Activated CD4-positive, alpha-beta memory T cell treated with anti-CD3 and anti-CD28 coated beads, Interleukin-2, amount 10 ng/mL, durations not matched to agents 7 days and 5 days (primary cell): ENCODE measurements at regions not wholly inside any gene's neighbourhood (a gene's known extent, or its start where the extent isn't known, plus 50 kb on each side); places are given as distances from the start of the nearest gene placed in this dataset.

Experiments
- CTCF ChIA-PET: fragments of 350-600 bp; sonication (Branson Sonifier 250); formaldehyde crosslinking; loops from one replicate; lab custom pipeline; 2021; ENCODE audit warnings: antibody characterized with exemption, inconsistent platforms; lab: Charles Lee
- POLR2A ChIA-PET: fragments of 350-600 bp; sonication (Branson Sonifier 250); formaldehyde crosslinking; loops from one replicate; lab custom pipeline; 2021; ENCODE audit warnings: antibody characterized with exemption; lab: Charles Lee
- DNase-seq: peaks from one replicate; pipeline ENCODE4 v3.0.0-alpha.2; 2020
- H3K27ac Mint-ChIP-seq: one replicate; pipeline ENCODE4 v1.8.0; 2021; ENCODE audit warnings: mild to moderate bottlenecking, mixed read lengths
- H3K27me3 Mint-ChIP-seq: one replicate; pipeline ENCODE4 v1.8.0; 2021; ENCODE audit warnings: mixed read lengths
- H3K36me3 Mint-ChIP-seq: one replicate; pipeline ENCODE4 v1.8.0; 2021; ENCODE audit warnings: low read depth, mixed read lengths
- H3K4me1 Mint-ChIP-seq: one replicate; pipeline ENCODE4 v1.8.0; 2021; ENCODE audit warnings: mixed read lengths
- H3K4me3 Mint-ChIP-seq: one replicate; pipeline ENCODE4 v1.8.0; 2021; ENCODE audit warnings: mild to moderate bottlenecking, mixed read lengths
- H3K9me3 Mint-ChIP-seq: one replicate; pipeline ENCODE4 v1.8.0; 2021; ENCODE audit warnings: mixed read lengths

DNA sequence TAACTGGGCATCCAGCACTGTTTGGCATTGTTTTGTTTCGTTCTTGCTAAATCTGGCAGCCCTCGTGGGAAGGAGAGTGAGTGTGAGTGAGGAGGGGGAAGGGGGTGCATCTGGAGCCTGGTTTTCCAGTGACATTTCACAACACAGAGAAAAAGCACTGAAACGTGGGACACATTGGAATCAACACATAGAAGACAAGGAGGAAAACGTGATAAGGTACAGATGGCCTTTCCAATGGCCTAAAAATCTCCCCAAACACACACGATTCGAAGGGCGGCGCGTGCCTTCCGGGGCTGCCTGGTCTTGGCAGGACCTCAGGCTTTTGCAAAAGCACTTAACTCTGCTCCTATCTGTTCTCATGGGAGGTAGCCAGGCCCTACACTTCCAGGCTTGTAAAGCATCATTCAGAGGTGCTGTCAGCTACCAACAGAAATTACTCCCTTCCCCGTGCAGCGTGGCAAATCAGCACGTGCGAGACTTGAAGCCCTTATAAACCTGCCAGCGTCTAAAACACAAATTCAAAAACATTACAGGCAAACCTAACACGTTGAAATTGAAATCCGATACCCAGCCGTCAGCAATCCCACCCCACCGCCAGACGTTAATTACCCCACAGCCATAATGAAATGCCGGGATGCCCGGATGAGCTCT lies 129.4 kb downstream of the OLFM1 start:
- CTCF ChIA-PET = no interaction called here
- POLR2A ChIA-PET = no interaction called here
- H3K4me3 Mint-ChIP-seq = no peak overlapping the region
- H3K27me3 Mint-ChIP-seq = no peaks in the 10 kb centered on the region
- no peaks in the 10 kb centered on the region for H3K36me3 Mint-ChIP-seq
- DNase-seq = no peak
- no peak overlapping the region for H3K27ac Mint-ChIP-seq
- no peaks in the 10 kb centered on the region for H3K9me3 Mint-ChIP-seq
- no peaks in the 10 kb centered on the region for H3K4me1 Mint-ChIP-seq

DNA sequence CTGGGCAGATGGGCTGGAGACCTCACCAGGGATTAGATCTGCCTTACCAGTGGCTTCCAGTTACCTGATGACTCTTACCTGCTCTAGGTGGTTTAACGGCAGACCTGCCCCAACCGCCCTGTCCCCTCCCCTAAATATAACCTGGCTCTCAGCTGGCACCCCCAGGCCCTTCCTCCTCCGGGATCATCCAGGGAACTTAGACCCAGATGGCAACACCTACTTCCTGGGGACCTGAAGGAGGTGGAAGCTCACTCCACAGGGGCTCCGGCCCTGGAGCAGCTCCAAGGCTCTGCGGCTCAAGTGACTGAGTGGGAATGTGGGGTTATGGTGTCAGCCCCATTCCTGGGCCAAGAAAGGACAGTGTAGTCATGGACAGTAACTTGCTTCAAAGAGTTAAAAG lies 130.4 kb downstream of the OLFM1 start:
- Mint-ChIP-seq H3K4me1 (no peaks in the 10 kb centered on the region), H3K27me3 (no peaks in the 10 kb centered on the region), H3K9me3 (no peaks in the 10 kb centered on the region), H3K36me3 (no peaks in the 10 kb centered on the region), H3K27ac (no peak overlapping the region), H3K4me3 (no peak overlapping the region)
- CTCF ChIA-PET = no interaction called here
- POLR2A ChIA-PET = no interaction called here
- no peak for DNase-seq

DNA sequence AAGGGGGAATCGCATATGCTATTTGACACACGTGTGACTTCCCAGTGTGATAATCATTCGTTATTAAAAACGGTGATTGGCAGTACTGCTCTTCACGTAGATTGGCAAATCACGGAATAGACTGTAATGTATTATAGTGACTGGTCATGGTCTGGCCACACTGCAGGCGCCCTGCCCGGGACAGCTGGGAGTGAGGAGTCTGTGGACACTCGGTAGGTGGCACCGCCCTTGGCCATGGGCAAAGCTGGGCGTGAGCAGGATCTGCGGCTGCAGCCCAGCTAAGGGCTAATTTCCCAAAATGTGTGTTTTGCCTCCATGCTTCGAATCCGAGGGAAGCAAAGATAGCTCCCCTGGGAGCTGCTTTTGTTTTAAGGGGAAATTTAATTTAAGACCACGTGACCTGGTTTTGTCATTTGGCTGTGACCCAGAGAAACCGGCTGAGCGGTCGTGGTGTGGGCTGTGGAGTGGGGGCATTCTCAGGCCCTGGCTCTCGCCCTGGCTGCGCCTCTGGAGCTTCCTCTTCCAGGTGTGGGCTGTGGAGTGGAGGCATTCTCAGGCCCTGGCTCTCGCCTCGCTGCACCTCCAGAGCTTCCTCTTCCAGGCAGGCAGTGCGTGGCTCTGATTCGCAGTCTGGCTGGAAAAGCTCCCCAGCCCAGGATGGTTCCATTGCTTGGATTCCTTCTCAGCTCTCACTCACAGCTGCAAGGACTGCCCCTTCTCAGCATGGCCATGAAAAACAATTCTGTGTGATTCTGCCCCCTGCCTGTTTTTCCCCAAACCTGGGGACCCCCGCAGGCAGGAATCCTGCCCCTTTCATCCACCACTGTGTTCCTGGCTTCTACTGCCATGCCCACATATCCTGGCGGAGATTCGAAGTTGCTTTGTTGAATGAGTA lies 131.1 kb downstream of the OLFM1 start:
- Mint-ChIP-seq H3K9me3 (no peaks in the 10 kb centered on the region), H3K27ac (no peak overlapping the region), H3K4me3 (no peak overlapping the region), H3K27me3 (no peaks in the 10 kb centered on the region), H3K36me3 (no peaks in the 10 kb centered on the region), H3K4me1 (no peaks in the 10 kb centered on the region)
- ChIA-PET POLR2A (no interaction called here), CTCF (no interaction called here)
- no peak for DNase-seq

DNA sequence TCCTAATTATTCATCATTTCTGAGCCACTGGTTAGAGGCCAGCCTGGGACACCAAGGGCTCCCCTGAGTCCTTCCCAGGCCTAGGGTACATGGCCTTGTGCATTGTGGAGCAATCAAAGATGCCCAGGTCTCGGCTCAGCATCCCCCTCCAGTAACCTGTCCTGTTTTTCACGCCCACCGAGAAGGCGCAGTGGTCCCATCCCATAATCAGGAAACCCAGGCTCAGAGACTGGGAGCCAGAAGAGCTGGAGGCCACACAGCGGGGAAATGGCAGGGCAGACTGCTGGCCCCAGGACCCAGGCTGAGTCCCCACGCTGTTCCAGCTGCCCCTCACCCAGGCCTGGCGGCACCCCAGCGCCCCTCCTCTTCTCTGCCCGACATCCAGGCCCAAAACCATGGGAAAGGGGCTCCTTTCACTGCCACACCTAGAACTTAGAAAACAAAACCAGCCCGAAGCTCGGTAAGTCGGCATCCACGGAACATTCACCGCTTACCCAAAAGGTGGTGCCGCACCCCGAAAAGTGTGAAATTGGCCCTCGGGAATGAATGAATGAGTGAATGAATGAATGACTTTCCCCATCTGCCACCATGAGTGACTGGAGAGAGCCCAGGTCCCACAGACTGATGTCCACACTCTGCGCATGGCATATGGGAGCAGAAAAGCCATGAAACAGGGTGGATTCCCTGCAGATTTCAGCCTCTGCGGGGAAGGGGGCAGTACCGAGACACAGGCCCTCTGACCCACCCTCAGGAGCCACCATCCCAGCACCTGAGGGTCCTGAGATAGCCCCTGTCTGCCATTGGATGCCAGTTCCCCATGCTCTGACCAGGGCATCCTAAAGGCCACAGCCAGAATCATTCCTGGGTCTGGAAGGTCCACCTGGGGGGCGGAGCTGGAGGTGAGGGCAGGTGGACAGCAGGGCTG lies 132.5 kb downstream of the OLFM1 start:
- DNase-seq = no peak
- no peak overlapping the region for H3K4me3 Mint-ChIP-seq
- H3K4me1 Mint-ChIP-seq = no peaks in the 10 kb centered on the region
- ChIA-PET CTCF (no interaction called here), POLR2A (no interaction called here)
- no peaks in the 10 kb centered on the region for H3K9me3 Mint-ChIP-seq
- H3K27me3 Mint-ChIP-seq = no peaks in the 10 kb centered on the region
- no peak overlapping the region for H3K27ac Mint-ChIP-seq
- no peaks in the 10 kb centered on the region for H3K36me3 Mint-ChIP-seq

DNA sequence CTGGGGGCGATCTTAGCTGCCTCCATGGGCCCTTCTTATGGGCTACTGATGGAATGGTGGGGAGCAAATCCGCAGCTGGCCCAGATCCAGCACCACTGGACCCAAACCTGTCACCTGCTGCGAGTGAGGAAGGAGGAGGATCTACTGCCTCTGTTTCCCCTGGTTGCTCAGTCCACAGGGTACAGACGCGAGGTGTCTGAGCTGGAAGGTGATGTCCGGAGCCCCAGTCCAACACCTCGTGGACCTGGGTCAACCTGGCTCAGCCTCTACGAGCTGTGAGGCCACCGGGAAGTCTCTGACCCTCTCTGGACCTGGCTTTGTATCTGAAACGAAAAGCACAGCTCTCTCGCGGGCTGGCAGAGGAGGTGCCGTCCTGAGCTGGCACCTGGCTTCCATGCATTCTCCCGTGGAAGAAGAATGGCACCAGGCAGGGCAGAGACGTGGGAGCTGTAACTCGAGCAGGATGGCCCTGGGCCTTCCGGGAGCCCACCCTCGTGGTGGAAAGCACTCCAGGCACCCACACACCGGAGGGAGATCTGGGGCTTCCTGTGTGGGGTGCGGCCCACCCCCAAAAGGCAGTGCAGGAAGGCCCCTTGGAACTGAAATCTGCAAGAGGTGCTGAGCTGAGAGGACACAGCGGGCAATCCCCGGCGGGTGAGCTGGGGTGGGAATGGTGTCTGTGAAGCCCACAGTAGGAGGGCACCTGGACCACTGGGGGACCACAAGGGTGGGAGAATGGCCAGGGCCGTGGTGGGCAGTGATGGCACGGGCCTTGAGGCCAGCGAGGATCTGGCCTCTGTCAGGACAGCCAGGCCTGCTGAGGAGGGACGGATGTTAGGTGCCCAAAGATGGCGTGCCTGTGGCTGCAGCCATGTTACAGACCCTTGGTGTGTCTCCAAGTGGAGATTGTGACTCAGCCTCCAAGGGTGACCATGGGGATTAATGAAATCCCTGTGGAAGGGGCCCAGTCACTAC lies 133.4 kb downstream of the OLFM1 start:
- Mint-ChIP-seq H3K36me3 (no peaks in the 10 kb centered on the region), H3K27me3 (no peaks in the 10 kb centered on the region), H3K27ac (no peak overlapping the region), H3K4me1 (no peaks in the 10 kb centered on the region), H3K9me3 (no peaks in the 10 kb centered on the region), H3K4me3 (no peak overlapping the region)
- POLR2A ChIA-PET = no interaction called here
- no peak for DNase-seq
- CTCF ChIA-PET = no interaction called here

DNA sequence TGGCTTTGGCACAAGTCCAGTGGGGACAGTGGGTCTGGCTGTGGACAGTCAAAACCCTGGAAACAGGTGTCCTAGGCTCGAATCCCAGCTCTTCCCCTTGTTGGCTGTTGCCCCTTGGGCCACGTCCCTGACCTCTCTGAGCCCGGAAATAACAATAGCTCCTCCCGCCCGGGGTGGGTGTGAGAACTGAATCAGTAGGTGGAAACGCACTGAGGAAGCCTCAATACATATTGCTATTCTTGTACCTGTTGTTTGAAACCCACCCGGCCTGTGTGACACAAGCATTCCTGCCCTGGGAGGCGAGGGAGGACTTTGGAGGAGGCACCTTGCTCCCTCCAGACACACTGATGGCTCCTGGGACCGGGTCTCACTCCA lies 134.1 kb downstream of the OLFM1 start:
- Mint-ChIP-seq H3K9me3 (no peaks in the 10 kb centered on the region), H3K36me3 (no peaks in the 10 kb centered on the region), H3K4me3 (no peak overlapping the region), H3K27ac (no peak overlapping the region), H3K27me3 (no peaks in the 10 kb centered on the region), H3K4me1 (no peaks in the 10 kb centered on the region)
- no peak for DNase-seq
- CTCF ChIA-PET = no interaction called here
- POLR2A ChIA-PET = no interaction called here

DNA sequence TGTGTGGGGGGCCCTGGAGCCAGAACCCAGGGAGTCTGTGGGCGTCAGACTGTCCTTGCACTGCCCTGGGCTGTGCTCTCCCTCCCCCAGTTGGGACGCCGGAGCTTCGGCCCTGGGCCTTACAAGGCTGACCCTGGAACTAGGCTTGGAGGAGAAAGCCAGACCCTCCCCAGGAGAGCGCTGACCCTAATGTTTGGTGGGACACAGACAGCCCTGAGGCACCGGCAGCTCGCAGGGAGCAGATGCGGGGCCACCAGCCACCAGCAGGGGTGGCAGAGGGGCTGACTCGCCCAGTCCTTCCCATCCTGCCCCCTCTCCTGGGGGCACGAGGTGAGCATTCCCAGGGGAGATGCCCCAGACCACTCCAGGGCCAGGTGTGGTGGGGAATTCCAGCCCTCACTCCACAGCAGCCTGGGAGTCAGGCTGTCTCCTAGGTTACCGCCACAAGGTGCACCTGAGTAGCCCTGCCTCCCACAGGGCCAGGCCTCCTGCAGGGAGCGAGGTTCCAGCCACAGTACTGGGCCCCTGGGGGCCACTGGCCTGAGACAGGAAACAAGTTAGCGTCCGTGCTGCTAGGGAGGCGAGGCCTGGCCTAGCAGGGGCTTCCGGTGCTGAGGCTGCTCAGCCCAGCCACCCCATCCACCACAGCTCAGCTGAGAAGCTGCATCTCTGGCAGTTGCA lies 134.6 kb downstream of the OLFM1 start:
- Mint-ChIP-seq H3K36me3 (no peaks in the 10 kb centered on the region), H3K27me3 (no peaks in the 10 kb centered on the region), H3K4me1 (no peaks in the 10 kb centered on the region), H3K27ac (no peak overlapping the region), H3K4me3 (no peak overlapping the region), H3K9me3 (no peaks in the 10 kb centered on the region)
- no peak for DNase-seq
- ChIA-PET CTCF (no interaction called here), POLR2A (no interaction called here)

DNA sequence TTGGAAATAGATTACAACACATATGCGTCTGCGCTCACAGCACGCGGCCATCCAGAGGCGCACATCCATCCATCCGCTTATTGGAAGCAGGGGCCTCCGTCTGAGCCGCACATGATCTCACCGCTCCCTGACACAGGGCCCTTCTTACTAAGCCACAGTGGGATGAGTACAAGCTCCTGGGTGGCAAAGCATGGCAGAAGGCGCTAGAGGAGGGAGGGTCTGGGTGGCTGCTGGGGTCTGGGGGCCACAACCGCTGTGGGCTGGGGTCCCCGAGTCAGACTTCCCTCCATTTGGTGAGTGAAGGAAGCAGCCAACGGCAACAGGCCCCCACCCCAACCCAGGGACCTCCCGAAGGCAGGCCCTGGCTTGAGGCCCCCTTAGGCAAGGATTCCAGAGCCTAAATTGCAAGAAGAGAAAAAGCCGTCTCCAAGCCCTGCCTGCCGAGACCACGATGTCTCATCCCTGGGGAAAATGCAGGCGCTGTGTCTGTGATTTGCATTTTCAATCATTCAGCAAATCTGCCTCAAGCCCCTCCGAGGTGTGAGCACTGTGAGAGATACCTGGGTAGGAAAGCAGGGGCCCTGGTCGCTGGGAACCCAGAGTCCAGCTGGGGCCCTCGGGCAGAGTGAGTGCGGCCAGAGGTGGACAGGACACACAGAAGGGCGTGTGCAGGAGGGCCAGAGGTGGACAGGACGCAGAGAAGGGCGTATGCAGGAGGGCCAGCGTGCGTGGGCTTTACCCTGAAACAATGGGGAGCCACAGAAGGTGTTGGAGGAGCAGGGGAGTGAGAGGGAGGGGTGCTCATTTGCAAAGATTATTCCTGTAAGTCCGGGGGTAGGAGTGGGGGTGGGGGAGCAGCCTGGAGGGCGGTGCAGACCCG lies 135.7 kb downstream of the OLFM1 start:
- no peak overlapping the region for H3K4me3 Mint-ChIP-seq
- POLR2A ChIA-PET = no interaction called here

DNA sequence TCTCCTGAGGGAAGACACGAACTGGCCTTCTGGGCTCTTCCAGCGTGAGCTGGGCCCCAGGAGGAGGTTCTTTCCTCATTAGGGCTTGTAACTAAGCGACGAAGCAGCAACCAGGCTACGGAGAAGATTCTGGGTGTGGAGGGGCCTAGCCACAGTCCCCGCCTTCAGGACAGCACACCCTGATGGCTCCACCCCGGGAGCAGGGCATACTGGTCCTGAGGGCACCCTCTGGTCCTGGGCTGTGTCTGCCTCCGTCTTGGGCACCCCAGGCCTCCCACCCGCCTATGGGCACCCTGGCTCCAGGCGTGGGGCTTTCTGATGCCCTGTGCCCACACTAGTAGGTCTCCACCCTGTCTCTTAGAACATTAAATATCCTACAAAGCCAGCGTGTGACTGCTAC lies 136.4 kb downstream of the OLFM1 start:
- H3K9me3 Mint-ChIP-seq = no peaks in the 10 kb centered on the region
- POLR2A ChIA-PET = no interaction called here
- H3K27me3 Mint-ChIP-seq = no peaks in the 10 kb centered on the region
- H3K4me1 Mint-ChIP-seq = no peaks in the 10 kb centered on the region
- H3K4me3 Mint-ChIP-seq = no peak overlapping the region
- no peaks in the 10 kb centered on the region for H3K36me3 Mint-ChIP-seq
- DNase-seq = no peak
- no peak overlapping the region for H3K27ac Mint-ChIP-seq
- CTCF ChIA-PET = no interaction called here

More for the DNA sequence above, 135.7 kb downstream of the OLFM1 start:
- H3K27me3 Mint-ChIP-seq = no peaks in the 10 kb centered on the region
- no peaks in the 10 kb centered on the region for H3K9me3 Mint-ChIP-seq
- DNase-seq = no peak
- H3K4me1 Mint-ChIP-seq = no peaks in the 10 kb centered on the region
- H3K36me3 Mint-ChIP-seq = no peaks in the 10 kb centered on the region
- no peak overlapping the region for H3K27ac Mint-ChIP-seq
- CTCF ChIA-PET = no interaction called here

DNA sequence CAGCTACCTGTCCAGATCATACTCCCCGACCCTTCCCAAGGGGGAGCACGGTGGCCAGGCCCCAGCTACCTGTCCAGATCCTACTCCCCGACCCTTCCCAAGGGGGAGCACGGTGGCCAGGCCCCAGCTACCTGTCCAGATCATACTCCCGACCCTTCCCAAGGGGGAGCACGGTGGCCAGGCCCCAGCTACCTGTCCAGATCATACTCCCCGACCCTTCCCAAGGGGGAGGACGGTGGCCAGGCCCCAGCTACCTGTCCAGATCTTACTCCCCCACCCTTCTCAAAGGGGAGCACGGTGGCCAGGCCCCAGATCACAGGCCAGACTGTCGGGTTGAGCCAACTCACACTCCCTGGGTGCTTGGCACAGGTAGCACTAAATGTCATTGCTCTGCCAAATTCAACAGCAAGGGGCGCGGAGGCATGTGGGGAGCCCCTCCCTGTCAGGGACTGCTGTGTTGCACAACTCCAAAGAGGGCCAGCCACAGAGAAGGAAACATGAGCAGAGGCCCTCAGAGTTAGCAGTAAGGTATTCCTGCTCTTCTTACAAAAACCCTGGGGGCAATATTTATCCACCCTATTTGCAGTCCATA lies 136.9 kb downstream of the OLFM1 start:
- no peak for DNase-seq
- H3K4me1 Mint-ChIP-seq = no peaks in the 10 kb centered on the region
- no peaks in the 10 kb centered on the region for H3K27me3 Mint-ChIP-seq
- no peak overlapping the region for H3K27ac Mint-ChIP-seq
- ChIA-PET CTCF (no interaction called here), POLR2A (no interaction called here)
- no peaks in the 10 kb centered on the region for H3K36me3 Mint-ChIP-seq
- no peak overlapping the region for H3K4me3 Mint-ChIP-seq
- H3K9me3 Mint-ChIP-seq = no peaks in the 10 kb centered on the region

DNA sequence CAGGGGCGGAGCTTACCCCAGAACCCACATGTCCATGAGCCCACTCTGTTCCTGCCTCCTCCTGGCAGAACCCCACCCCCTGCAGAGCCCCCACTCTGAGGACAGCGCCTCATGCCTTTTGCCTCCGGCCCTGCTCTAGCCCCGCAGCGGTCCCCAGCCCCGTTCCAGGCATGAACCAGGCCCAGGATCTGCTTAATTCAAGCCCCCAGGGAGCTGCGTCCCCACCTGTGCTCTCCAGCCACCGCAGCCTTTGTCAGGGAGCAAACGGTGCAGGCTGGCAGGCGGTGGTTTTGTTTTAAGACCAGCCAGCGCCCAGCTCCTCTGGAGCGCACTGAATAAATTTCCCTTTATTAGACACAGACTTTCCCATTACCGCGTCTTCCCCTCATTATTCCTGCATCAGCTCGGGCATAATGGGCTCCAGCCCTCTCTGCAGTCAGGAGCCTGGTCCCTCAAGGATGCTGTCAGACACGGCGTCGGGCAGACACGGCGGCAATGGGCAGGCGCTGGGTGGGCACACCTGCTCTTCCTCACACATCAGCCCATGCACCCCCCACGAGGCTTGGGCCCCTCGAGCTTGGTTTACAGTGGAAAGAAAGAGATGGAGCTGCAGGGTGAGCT lies 137.6 kb downstream of the OLFM1 start:
- H3K36me3 Mint-ChIP-seq = no peaks in the 10 kb centered on the region
- no peak overlapping the region for H3K4me3 Mint-ChIP-seq
- ChIA-PET POLR2A (no interaction called here), CTCF (no interaction called here)
- no peaks in the 10 kb centered on the region for H3K27me3 Mint-ChIP-seq
- DNase-seq = no peak
- no peak overlapping the region for H3K27ac Mint-ChIP-seq
- H3K9me3 Mint-ChIP-seq = no peaks in the 10 kb centered on the region
- H3K4me1 Mint-ChIP-seq = no peaks in the 10 kb centered on the region
